BJ (cell line): ENCODE measurements at regions not wholly inside any gene's neighbourhood (a gene's known extent, or its start where the extent isn't known, plus 50 kb on each side); places are given as distances from the start of the nearest gene placed in this dataset.

ENCODE experiments used
- CTCF ChIA-PET: fragments of 350-600 bp; formaldehyde crosslinking; extraction: SDS; loops from one replicate; lab custom pipeline; 2021; ENCODE audit warnings: antibody characterized with exemption, inconsistent platforms; lab: Yijun Ruan, JAX
- POLR2A ChIA-PET: fragments of 300-600 bp; sonication (Branson Sonifier 250); formaldehyde crosslinking; extraction: SDS; loops from one replicate; lab custom pipeline; 2021; ENCODE audit warnings: antibody characterized with exemption; lab: Charles Lee
- DNase-seq: peaks from one replicate; pipeline ENCODE4 v3.0.0-alpha.2; 2011; ENCODE audit warnings: low read depth
- H3K27me3 ChIP-seq: 2 replicates; pipeline ENCODE4 v1.6.0; 2011; ENCODE audit warnings: low read length; ENCODE audit not compliant: control insufficient read depth, insufficient read depth
- H3K36me3 ChIP-seq: 2 replicates; pipeline ENCODE4 v1.5.1; 2011; ENCODE audit warnings: low read length; ENCODE audit not compliant: control insufficient read depth, insufficient read depth
- H3K4me3 ChIP-seq: 2 replicates; pipeline ENCODE4 v1.5.1; 2011; ENCODE audit warnings: low read depth, mild to moderate bottlenecking, control low read depth, low read length
- CTCF ChIP-seq: IDR thresholded peaks from 2 replicates; pipeline ENCODE4 v1.5.1; 2011; ENCODE audit warnings: low read depth, mild to moderate bottlenecking, control low read depth, inconsistent platforms, low read length, moderate library complexity; ENCODE audit not compliant: insufficient read depth

- Histone ChIP-seq H3K4me3 (no peak overlapping the region), H3K36me3 (no peaks in the 10 kb centered on the region), H3K27me3 (peaks cover 8% of the 10 kb centered on the region)
- no peak for TF ChIP-seq CTCF
- ChIA-PET POLR2A (no interaction called here), CTCF (no interaction called here)
- DNase-seq, result no peak
Observed at GRCh38 chr5:71953866-71954265, 153.4 kb upstream of the MAP1B start.

GRCh38 chr5:71954329-71954728 lies 152.9 kb upstream of the MAP1B start:
- DNase-seq, result no peak
- H3K27me3 ChIP-seq, result peaks cover 8% of the 10 kb centered on the region
- TF ChIP-seq CTCF, result no peak
- H3K36me3 ChIP-seq, result no peaks in the 10 kb centered on the region
- ChIA-PET POLR2A (no interaction called here), CTCF (no interaction called here)
- no peak overlapping the region for H3K4me3 ChIP-seq

GRCh38 chr5:71955723-71956122 lies 151.6 kb upstream of the MAP1B start:
- ChIA-PET POLR2A (no interaction called here), CTCF (no interaction called here)
- Histone ChIP-seq H3K36me3 (no peaks in the 10 kb centered on the region), H3K27me3 (peaks cover 8% of the 10 kb centered on the region), H3K4me3 (no peak overlapping the region)
- no peak for DNase-seq
- TF ChIP-seq CTCF, result no peak

- H3K4me3 ChIP-seq, result no peak overlapping the region
- ChIA-PET POLR2A (no interaction called here), CTCF (no interaction called here)
- no peaks in the 10 kb centered on the region for H3K36me3 ChIP-seq
- H3K27me3 ChIP-seq, result peaks cover 8% of the 10 kb centered on the region
- TF ChIP-seq CTCF, result no peak
- no peak for DNase-seq
Observed at GRCh38 chr5:71957292-71957898, 149.9 kb upstream of the MAP1B start.

- DNase-seq, result no peak
- Histone ChIP-seq H3K4me3 (no peak overlapping the region), H3K36me3 (no peaks in the 10 kb centered on the region), H3K27me3 (peaks cover 3% of the 10 kb centered on the region)
- POLR2A ChIA-PET, result no interaction called here
- CTCF ChIA-PET, result no interaction called here
- TF ChIP-seq CTCF, result no peak
Observed at GRCh38 chr5:71960195-71960594, 147.1 kb upstream of the MAP1B start.
